ENCODE measurements at regions not wholly inside any gene's neighbourhood (a gene's known extent, or its start where the extent isn't known, plus 50 kb on each side); places are given as distances from the start of the nearest gene placed in this dataset.
"Not testable (repeated sequence)": the region's sequence is repeated elsewhere in the genome, so short reads cannot be mapped to it uniquely, and the experiment has no call there.

DNA sequence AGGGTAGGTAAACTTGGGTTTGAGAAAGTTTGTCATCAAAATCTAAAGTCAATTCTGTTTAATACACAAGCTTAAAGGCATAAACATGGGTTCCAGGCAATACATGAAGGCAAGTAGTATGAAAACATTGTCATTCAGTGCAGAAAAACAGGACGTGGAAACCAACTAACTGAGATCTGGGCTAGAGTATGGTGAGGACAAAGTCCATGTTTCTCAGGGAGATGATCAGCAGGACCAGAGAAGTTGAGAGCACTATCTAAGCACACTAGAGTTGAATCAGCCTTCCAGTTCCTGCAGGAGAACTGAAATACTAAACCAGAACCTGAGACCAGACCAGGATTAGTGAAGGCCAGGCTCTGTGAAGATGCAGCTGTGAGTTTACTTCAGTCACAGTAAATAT is 302.8 kb upstream of the CRIM1 start:
- no peak for DNase-seq (ENCODE audit: low spot score)

DNA sequence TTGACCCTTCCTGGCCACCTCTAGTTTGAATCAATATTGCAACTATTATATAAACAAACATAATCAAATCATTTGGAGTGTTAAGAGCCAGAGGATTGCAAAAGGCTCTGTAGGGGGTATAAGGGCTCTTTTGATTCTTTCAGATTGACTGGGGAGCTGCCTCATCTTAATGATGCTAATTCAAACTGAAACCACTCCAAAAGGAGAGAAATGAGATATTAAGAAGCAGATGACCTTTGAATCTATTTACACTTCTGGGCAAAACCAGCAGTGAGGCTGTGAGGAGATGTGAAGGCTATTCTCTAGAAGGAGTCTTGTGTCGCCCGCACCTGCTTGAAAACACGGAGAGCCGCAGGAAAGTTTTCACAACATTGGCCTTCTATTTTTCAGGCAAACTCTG is 311.2 kb upstream of the CRIM1 start:
- no peak for DNase-seq (ENCODE audit: low spot score)

DNA sequence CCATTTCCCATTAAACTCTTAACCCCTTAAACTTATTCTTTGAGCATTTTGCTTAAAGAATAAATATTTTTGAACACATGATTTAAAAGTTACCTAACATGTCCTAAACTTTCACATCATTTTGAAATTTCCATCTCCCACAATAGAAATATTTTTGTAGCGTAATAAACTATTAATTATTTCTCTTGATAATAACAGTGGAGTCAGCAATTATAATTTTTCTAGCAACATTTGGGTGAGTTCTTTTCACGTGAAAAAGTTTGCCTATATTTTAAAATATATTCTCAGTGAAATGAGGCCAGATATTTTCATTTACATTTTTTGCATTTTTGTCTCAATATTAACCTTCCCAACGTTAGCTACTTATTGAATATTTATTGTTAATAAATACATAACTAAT is 320.4 kb upstream of the CRIM1 start:
- DNase-seq (ENCODE audit: low spot score), result no peak

DNA sequence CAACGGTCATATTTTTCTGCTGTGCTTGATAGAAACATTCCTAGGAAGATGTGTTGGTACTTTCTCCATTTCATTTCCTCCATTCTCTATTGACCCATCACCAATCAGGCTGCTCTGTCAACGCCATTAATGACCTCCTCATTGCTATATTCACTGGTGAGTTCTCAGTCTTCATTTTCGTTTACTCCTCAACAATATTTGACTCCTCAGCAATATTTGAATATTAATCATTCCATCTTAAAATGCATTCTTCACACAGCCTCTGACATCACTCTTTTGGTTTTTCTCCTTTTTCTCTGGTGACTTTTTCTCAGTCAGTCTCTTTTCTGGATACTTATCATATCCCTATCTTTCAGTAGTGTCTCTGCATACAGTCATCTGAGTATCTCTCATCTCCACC is 323.5 kb upstream of the CRIM1 start:
- DNase-seq (ENCODE audit: low spot score), result no peak

DNA sequence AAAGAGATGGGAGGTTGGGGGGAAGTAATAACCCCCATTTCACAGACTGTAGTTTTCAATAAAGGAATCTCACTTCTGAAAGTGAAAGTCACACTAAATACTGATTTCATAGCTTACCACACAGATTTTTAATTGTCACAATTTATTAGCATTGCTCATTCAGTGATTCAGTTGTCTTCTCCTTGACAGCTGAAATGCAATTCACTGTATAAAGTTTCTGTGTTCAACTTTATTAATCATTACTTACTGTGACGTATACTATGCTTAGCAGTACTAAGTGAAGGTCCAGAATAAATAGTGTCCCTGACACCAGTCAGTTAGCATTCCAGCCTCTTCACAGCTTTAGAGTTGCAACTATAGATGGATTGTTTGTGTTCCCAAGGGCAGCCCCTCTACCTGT is 324.1 kb upstream of the CRIM1 start:
- no peak for DNase-seq (ENCODE audit: low spot score)

DNA sequence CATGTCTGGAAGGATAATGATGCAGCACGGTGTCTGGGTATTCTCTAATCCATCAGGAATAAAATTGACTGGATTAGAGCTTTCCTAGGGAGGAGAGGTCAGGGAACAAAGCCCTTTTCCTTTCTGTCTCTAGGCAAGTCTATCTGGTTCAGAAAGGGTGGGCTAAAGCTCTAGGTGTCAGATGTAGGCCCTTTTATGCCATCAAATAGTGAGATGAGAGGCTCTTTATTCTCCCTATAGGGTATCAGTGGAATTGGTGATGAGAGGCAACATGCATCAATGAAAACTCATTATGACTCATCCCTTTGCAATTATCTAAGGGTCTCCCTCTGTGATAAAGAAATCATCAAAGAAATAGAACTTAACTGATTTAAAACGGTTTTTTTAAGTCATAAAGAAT is 328.0 kb upstream of the CRIM1 start:
- no peak for DNase-seq (ENCODE audit: low spot score)

DNA sequence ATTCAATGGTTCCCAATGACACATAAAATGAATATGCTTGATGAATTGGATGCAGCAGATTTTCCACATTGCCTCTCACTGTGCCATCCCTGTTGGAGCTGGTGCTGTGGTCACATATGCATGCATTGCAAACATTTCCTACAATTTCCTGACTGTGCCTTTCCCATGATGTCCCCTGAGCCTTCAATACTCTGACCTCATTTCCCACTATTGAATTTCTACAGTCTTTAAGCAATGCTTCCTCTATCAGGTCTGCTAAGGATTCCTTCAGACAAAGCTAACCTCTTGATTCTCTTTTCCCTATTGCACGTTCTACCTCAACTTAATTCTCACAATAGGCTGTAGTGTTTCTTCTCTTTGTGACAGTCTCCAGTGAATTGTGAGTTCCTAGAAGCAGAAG is 342.5 kb upstream of the CRIM1 start:
- DNase-seq (ENCODE audit: low spot score), result no peak

DNA sequence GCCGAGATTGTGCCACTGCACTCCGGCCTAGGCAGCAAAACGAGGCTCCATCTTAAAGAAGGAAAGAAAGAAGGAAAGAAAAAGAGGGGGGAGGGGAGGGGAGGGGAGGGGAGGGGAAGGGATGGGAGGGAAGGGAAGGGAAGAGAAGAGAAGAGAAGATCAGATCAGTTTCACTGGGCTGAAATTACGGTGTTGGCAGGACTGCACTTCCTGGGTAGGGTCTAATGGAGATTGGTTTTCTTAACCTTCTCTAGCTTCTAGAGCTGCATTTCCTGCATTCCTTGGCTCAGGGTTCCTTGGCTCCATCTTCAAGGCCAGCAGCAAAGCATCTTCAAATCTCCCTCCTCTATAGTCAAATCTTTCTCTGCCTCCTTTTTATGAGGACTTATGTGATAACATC is 349.1 kb upstream of the CRIM1 start:
- DNase-seq (ENCODE audit: low spot score), result no peak

DNA sequence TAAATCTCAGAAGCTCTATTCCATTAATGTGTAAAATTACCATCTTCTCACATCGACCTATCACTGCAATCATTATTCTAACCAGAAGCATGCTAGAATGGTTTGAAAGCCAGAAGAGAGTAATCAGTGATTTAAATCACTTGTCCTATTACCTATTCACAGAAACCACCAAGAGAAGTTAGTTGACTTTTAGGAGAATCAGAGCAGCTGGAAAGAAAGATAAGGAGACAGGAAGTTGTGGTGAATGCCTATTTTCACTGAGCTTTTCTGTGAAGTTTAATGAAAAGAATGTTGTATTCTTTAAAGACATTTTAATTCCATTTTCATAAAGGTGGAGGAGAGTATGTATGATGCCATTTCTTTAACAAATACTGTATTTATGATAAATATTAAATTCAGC is 352.6 kb upstream of the CRIM1 start:
- no peak for DNase-seq (ENCODE audit: low spot score)

DNA sequence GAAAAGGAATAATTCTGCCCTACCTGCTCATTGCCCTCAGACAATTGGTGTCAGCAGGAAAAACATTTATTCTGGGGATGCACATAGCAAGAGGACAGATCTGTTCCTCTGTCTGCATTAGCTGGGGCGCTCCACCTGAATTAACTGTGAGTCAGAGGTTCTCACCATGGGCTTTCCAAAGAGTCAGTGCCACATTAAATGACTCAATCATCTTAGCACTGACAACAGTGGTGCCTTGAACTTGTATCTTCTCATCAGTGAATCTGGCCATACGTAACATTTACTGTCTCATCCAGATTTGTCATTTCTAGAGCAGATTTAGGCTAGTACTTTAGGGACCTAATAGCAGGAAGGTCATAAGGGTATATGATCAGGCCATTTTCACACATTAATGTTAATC is 358.1 kb upstream of the CRIM1 start:
- no peak for DNase-seq (ENCODE audit: low spot score)

DNA sequence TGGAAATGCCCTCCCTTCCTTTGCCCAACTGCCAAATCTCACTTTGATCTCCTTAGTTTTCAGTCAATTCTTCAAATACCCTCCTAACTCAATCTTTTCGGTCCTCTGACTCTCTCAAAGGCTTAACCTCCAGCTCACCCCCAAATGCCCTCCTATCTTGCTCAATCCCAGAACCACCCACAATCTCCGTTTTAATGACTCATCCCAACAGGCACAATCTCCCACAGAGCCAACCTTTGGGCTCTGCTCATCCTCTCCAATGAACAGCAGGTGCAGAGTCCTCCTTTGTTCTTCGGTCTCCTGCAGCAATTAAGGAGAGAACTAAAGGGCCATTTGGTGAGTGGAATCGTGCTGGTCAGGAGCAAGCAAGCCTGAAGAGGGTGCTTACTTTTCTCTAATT is 366.1 kb upstream of the CRIM1 start:
- DNase-seq (ENCODE audit: low spot score), result no peak

DNA sequence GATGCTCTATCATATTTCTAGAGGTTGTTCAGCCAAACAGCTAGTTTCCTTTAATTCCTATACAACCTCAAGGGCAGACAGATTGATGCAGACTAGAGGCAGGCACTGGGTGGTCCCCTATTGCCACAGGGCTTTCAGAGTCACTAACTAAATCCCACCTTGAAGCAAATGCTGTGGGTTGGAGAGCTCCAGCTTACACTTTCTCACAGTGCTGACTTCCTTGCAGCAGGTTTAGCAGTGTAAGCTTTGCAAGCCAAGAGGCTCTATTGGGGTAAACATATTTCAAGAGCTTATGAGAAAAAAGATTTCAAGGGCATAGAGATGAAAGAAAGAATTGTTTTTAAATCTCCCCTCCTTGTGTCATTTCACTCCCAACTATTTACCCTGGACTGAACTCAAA is 366.5 kb upstream of the CRIM1 start:
- no peak for DNase-seq (ENCODE audit: low spot score)

DNA sequence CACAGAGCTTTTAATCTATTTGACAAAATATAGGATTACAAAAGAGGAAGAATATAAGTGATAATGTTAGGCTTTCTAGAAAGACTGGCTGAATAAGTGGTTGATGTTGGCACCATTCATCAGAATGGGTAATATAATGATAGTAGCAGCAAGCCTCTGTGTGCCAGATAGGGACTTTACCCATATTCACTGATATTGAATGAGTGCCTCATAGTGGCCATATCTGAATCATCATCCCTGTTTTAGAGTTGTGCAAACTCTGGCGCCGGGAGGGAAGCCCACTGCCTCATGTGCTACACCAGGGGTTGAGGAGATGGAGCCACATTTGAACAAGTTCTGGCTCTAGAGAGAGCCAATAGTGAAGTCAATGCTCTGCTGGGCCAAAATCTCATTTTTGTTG is 368.7 kb upstream of the CRIM1 start:
- no peak for DNase-seq (ENCODE audit: low spot score)

DNA sequence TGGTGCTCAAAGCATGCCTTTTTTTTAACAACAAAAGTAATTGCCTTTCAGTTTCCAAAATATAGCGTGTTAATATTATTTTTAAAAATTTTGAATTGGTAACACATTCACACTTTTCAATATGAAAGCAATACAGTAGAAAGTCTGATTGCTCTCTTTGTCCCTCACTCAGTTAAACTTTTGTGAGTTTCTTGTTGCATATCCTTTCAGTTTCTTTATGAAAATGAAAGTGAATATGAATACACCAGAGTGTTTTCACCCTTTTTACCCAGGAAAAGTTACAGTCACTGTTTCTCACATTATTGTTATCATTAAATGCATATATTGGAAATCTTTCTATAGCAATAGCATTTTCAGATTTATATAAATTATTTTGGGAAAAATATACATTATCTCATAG is 377.4 kb upstream of the CRIM1 start:
- no peak for DNase-seq (ENCODE audit: low spot score)

DNA sequence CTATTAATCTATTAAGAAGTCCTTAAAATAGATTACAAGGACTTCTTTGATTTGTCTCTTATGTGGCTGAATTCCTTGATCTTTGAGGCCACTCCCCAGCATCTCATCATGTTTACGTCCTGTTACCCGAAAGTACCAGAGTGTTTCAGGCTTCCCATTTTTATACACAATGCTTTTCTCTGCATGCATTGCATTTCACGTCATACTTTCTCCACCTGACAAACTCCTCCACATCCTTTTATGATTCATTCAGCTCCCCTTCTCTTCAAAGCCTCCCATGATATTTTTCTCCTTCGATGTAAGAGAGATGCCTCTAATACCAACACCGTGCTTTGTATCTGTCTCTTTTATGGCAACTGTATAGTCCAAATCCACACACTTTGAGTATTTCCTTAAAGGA is 379.0 kb upstream of the CRIM1 start:
- DNase-seq (ENCODE audit: low spot score), result no peak

DNA sequence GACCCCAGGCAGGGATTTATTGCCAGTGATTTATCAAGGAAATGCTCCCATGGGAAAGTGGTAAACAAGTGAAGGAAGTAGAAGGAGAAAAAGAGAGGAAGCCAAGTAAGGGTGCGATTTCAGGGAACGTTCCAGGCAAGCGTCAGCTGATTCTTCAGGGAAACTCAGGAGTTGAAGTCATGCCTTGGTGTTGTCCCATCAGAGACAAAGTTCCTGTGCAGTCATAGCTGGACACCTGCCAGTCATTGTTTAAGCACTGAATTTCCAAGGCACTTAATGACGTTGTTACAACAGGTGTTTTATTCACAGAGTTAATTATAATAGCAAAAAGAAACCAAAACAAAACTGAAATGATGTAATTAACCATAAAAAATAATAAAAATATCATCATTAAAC is 381.8 kb upstream of the CRIM1 start:
- no peak for DNase-seq (ENCODE audit: low spot score)

DNA sequence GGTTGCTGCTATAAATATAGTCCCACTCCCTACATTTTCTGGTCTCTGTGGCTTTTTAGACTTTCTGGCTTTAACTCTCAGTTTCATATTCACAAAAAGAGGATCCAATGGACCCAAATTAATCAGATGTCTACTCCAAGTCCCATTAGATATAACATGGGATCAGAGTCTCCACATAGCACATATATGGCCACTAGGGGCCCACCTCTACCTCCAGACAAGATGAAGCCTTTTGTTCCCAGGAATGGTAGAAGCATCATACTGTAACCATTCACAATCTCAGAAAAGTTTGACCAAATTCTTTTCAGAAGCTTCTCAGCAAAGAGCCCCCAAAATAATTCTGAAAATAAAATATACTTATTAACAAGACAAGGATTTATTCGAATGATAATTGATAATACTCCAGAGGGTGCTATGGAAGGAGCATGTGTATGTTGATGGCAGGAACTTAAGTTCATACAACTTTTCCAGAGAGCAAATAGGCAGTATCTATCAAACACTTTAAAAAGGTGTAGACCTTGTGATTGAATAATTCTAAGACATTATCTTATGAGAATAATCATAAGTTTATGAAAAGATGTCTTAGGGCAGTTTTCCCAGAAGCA is 382.3 kb upstream of the CRIM1 start:
- peak; percentile 43 for DNase-seq (ENCODE audit: low spot score)

DNA sequence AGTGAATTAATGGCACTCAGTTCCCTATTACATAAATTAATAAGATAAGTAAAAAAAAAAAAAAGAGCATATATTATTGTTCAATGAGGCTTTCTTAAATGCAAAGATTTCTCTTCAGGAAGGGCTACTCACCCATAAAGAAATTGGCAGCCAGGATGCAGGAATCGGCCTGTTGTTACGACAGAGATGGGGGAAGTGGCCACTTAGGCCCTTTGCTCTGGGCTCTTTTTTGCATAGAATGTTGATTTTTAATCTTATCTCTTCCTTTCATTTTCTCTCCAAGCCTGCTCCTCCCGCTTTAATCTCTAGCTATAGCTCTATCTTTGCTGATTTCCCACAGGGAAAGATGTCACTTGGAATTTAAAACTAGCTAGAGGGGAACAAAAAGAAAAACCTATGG is 391.8 kb upstream of the CRIM1 start:
- DNase-seq (ENCODE audit: low spot score), result no peak

DNA sequence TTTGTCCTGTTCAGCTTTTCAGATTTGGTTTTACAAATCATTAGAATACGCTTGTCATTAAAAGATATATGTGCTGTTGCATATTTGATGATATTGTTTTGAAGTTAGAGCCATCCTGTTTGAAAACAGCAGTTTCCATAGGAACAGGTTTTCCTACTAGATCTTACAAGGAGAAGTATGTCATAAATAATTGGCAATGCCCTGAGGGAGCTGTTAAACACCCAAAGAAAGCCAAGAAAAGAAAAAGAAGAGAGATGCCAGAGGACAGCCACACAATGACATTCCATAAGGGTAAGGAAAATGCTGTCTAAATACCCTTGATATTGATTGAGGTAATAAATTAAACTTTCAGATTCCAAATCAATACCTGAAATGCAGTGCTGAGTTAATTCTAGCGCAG is 392.2 kb upstream of the CRIM1 start:
- DNase-seq (ENCODE audit: low spot score), result no peak

DNA sequence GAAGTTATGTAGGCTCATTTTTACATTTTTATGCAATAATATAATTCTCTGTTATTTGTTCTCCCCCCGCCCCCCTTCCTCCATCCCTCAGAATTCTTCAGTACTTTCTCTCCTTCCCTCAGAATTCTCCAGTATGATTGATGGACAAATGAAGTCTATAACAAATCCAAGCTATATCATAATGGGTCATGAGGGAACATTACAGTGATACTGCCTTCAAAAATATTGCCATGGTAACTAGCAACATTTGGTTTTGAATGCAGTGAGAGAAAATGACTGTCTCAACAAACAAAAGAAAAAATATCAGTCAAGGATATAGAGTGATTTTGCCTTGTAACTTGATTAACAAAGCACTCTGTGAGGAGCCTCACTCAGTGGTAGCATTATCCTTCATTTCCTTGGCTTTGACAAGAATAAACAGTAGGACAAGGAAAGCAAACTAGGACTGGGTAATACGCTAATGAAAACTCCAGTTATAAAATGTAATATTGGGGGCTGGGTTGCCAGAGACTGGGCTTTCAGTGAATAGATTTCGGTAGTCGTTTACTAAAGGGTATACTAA is 392.9 kb upstream of the CRIM1 start:
- no peak for DNase-seq (ENCODE audit: low spot score)

DNA sequence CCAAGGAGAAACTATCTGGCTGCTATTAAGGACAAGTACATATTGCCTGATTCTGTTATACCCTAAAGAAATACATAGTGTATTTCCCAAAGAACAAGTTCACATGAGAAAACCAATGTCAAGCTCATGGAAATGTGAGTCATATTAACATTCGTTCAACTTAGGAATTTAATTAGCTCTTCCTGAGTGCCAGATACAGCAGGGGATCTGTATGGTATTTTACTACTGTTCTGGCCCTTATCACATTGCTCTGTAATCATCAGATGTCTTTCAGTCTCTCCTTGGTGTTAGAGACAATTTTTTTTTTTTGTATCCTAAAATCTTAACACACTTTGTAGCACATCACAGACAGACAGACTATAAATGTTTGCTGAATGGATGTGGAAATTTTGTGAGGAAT is 395.0 kb upstream of the CRIM1 start:
- DNase-seq (ENCODE audit: low spot score), result no peak

DNA sequence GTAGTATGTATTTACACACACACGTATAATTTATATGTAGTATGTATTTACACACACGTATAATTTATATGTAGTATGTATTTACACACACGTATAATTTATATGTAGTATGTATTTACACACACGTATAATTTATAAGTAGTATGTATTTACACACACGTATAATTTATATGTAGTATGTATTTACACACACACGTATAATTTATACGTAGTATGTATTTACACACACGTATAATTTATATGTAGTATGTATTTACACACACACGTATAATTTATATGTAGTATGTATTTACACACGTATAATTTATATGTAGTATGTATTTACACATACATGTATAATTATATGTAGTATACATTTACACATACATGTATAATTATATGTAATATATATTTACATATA is 398.5 kb upstream of the CRIM1 start:
- not testable (repeated sequence) for DNase-seq (ENCODE audit: low spot score)

DNA sequence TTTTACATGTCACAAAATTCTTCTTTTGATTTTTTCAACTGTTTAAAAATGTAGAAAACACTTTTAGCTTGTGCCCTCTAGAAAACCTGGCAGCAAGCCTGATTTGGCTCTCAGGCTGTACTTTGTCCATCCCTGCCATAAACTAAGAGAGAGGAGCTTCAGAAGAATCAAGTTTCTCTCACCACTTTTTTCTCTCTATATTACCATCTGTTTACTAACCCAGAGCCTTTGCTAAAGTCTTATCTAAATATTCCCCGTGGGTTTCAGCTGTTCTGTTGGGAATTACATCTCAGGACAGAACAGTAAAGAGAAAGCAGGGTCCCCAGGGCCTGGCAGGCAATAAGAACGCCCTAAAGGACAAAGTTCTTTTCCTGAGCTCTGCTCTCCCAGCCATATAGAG is 409.1 kb upstream of the CRIM1 start:
- DNase-seq (ENCODE audit: low spot score), result no peak

DNA sequence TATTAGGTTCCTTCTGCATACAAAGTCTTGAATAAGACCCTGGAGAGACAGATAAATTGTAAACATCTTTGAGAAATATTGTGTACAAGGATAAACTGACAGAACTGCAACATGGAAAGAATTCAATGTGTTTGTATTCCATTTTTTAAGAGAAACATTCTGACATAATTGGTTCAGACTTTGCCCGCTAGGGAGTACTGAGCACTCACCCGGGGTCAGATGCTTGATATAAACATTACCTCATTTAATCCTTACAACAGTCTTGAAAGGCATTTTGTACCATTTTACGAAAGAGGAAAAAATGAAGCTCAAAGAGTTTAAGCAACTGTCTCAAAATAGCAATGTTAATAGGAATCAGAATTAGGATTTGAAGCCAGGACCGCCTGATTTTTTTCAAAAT is 416.7 kb upstream of the CRIM1 start:
- no peak for DNase-seq (ENCODE audit: low spot score)

DNA sequence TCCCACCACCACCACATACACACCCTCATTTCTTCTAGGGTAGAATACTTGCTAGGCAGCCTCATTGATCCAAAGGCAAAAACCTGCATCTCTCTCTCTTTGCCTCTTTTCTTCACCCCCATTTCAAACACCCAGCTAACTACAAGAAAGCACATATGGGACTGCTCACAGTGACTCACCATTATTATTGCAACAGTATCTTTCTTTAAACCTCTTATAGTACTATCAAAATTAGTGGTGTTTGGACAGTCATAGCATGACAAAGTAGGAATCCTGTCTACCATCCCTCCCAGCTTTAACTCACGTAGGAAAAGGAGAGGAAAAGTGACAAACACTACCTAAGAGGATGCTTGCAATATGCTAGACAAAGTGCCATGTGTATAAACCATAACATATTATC is 422.5 kb upstream of the CRIM1 start:
- DNase-seq (ENCODE audit: low spot score), result no peak

Measured in AG20443 (cell line).